HFF-Myc (cell line): ENCODE measurements at regions not wholly inside any gene's neighbourhood (a gene's known extent, or its start where the extent isn't known, plus 50 kb on each side); places are given as distances from the start of the nearest gene placed in this dataset.

Source experiments
- DNase-seq: peaks from one replicate; pipeline ENCODE4 v3.0.0-alpha.2; 2011; ENCODE audit warnings: low read depth; ENCODE audit errors: extremely low read depth
- H3K4me3 ChIP-seq: replicated peaks from 2 replicates; pipeline ENCODE4 v1.5.1; 2011; ENCODE audit warnings: low read depth, mild to moderate bottlenecking, control low read depth, low read length
- CTCF ChIP-seq: IDR thresholded peaks from 2 replicates; pipeline ENCODE4 v1.5.1; 2012; ENCODE audit warnings: mild to moderate bottlenecking, low read depth, low read length, control low read depth; ENCODE audit errors: missing control alignments

- H3K4me3 ChIP-seq, result no peak overlapping the region
- TF ChIP-seq CTCF, result no peak
- DNase-seq, result no peak
These were observed 735.7 kb upstream of the CXADR start for GRCh38 chr21:16777041-16777720.

GRCh38 chr21:16788584-16788983, 724.3 kb upstream of the CXADR start:
- H3K4me3 ChIP-seq, result no peak overlapping the region
- no peak for DNase-seq
- TF ChIP-seq CTCF, result no peak

GRCh38 chr21:16789636-16790035, 723.2 kb upstream of the CXADR start:
- H3K4me3 ChIP-seq, result no peak overlapping the region
- TF ChIP-seq CTCF, result no peak
- DNase-seq, result no peak

- H3K4me3 ChIP-seq, result no peak overlapping the region
- no peak for TF ChIP-seq CTCF
- no peak for DNase-seq
These were observed 720.7 kb upstream of the CXADR start for GRCh38 chr21:16792101-16792500.

- peak; percentile 51 for DNase-seq
- TF ChIP-seq CTCF, result no peak
These were observed 717.9 kb upstream of the CXADR start for GRCh38 chr21:16794950-16795349.

GRCh38 chr21:16796776-16797175, 716.1 kb upstream of the CXADR start:
- DNase-seq, result no peak
- TF ChIP-seq CTCF, result no peak
- H3K4me3 ChIP-seq, result no peak overlapping the region

More at GRCh38 chr21:16794950-16795349, 717.9 kb upstream of the CXADR start:
- H3K4me3 ChIP-seq, result no peak overlapping the region

GRCh38 chr21:16797540-16797939, 715.3 kb upstream of the CXADR start:
- no peak for TF ChIP-seq CTCF
- H3K4me3 ChIP-seq, result no peak overlapping the region
- no peak for DNase-seq
